Choroid plexus epithelial cell (primary cell): ENCODE measurements at regions not wholly inside any gene's neighbourhood (a gene's known extent, or its start where the extent isn't known, plus 50 kb on each side); places are given as distances from the start of the nearest gene placed in this dataset.

Experiments
- DNase-seq: peaks from one replicate; pipeline ENCODE4 v3.0.0-alpha.2; 2010; ENCODE audit warnings: low read depth
- H3K4me3 ChIP-seq: 2 replicates; pipeline ENCODE4 v1.5.1; 2011; ENCODE audit warnings: low read depth, mild to moderate bottlenecking, control low read depth, low read length, moderate library complexity
- TF ChIP-seq, protein P1 (sequence below): conservative IDR thresholded peaks from 2 replicates; pipeline ENCODE4 v1.5.1; 2011; ENCODE audit warnings: low read depth, mild to moderate bottlenecking, control low read depth, inconsistent platforms, low read length, moderate library complexity

GRCh38 chr13:46995874-46996273 is 99.0 kb upstream of the HTR2A start:
- DNase-seq, result no peak
- TF ChIP-seq, protein P1, sequence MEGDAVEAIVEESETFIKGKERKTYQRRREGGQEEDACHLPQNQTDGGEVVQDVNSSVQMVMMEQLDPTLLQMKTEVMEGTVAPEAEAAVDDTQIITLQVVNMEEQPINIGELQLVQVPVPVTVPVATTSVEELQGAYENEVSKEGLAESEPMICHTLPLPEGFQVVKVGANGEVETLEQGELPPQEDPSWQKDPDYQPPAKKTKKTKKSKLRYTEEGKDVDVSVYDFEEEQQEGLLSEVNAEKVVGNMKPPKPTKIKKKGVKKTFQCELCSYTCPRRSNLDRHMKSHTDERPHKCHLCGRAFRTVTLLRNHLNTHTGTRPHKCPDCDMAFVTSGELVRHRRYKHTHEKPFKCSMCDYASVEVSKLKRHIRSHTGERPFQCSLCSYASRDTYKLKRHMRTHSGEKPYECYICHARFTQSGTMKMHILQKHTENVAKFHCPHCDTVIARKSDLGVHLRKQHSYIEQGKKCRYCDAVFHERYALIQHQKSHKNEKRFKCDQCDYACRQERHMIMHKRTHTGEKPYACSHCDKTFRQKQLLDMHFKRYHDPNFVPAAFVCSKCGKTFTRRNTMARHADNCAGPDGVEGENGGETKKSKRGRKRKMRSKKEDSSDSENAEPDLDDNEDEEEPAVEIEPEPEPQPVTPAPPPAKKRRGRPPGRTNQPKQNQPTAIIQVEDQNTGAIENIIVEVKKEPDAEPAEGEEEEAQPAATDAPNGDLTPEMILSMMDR, result no peak
- H3K4me3 ChIP-seq, result no peak overlapping the region

- no peak for DNase-seq
- TF ChIP-seq, protein P1, result no peak
- H3K4me3 ChIP-seq, result no peak overlapping the region
Measured at GRCh38 chr13:46994492-46994891, 97.6 kb upstream of the HTR2A start.

GRCh38 chr13:46992383-46992952 is 95.6 kb upstream of the HTR2A start:
- TF ChIP-seq, protein P1, result peak; percentile 68
- DNase-seq, result peak; percentile 52
- H3K4me3 ChIP-seq, result no peak overlapping the region

- TF ChIP-seq, protein P1, result no peak
- H3K4me3 ChIP-seq, result no peak overlapping the region
- peak; percentile 64 for DNase-seq
Measured at GRCh38 chr13:46983881-46984280, 87.0 kb upstream of the HTR2A start.

DNA sequence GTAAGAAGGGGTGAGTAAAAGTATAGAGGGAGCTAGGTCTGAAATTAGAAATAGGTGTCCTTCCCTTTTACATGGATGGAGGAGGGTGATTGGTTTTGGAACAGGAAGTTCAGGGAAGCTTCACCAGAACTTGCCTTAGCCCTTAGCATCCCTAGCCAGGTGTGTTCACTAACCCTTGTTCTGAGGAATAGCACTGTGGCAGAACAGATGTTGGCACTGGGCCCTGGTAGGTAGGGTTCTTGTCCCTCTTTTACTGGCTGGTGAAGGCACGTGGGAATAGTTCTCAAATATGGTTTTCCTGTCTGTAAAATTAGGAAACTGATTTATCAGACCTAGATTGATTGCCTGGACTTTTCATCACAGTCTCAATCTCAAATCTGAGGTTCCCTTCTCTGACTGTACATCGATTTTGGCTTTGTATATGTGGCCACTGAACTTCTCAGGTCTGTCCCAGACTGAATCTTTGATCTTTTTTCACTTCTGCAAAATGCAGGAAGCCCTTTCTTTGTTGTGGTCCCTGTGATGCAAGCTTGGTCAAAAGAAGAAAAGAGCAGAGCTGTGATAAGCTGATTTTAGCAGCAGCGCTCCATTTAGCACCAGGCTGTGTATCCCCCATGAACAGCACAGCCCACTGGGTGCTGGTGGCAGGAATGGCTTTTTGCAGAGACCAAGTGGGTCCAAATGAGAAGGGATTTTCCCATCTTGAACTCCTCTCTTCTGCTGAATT is 86.2 kb upstream of the HTR2A start:
- TF ChIP-seq, protein P1, result no peak
- H3K4me3 ChIP-seq, result no peak overlapping the region
- DNase-seq, result no peak

- TF ChIP-seq, protein P1, result no peak
- no peak overlapping the region for H3K4me3 ChIP-seq
- DNase-seq, result no peak
Measured at GRCh38 chr13:46975173-46975572, 78.3 kb upstream of the HTR2A start.

GRCh38 chr13:46968450-46968849 is 71.6 kb upstream of the HTR2A start:
- DNase-seq, result no peak
- H3K4me3 ChIP-seq, result no peak overlapping the region
- TF ChIP-seq, protein P1, result no peak
